OCI-LY7 (cell line): ENCODE measurements at regions not wholly inside any gene's neighbourhood (a gene's known extent, or its start where the extent isn't known, plus 50 kb on each side); places are given as distances from the start of the nearest gene placed in this dataset.

Experiments used
- BruUV-seq: library from RNA; stranded (reverse); fragments of 400-500 nt; replicated peaks from 2 replicates; lab custom pipeline; 2021; lab: Mats Ljungman, UMichigan
- CTCF ChIA-PET: fragments of 300-600 bp; sonication (Branson Sonifier 250); formaldehyde crosslinking; loops from one replicate; lab custom pipeline; 2022; ENCODE audit warnings: antibody characterized with exemption; ENCODE audit not compliant: unreplicated experiment; lab: Charles Lee
- POLR2A ChIA-PET: fragments of 300-600 bp; sonication (Branson Sonifier 250); formaldehyde crosslinking; loops from one replicate; lab custom pipeline; 2022; ENCODE audit warnings: antibody characterized with exemption; lab: Charles Lee
- DNase-seq: peaks from one replicate; pipeline ENCODE4 v3.0.0-alpha.2; 2015; ENCODE audit warnings: low spot score
- H2AFZ ChIP-seq: fragments of 200-600 bp; sonication (generic), shearing (Covaris generic); 2 replicates; pipeline ENCODE4 v1.6.1; 2014; ENCODE audit warnings: mild to moderate bottlenecking, antibody characterized with exemption, low read length, moderate library complexity
- H3K27ac ChIP-seq: fragments of 200-600 bp; sonication (generic); 2 replicates; pipeline ENCODE4 v1.5.1; 2014; ENCODE audit warnings: mixed run types, low read depth, mild to moderate bottlenecking, moderate library complexity, low read length, inconsistent platforms; ENCODE audit not compliant: poor library complexity, severe bottlenecking
- H3K36me3 ChIP-seq: fragments of 200-600 bp; sonication (generic); 2 replicates; pipeline ENCODE4 v1.6.1; 2014; ENCODE audit warnings: mild to moderate bottlenecking, antibody characterized with exemption, low read length, moderate library complexity, mixed read lengths; ENCODE audit not compliant: insufficient read depth
- H3K4me1 ChIP-seq: fragments of 200-600 bp; sonication (generic); 2 replicates; pipeline ENCODE4 v1.5.1; 2014; ENCODE audit warnings: mild to moderate bottlenecking, low read length; ENCODE audit not compliant: insufficient read depth, poor library complexity, severe bottlenecking
- H3K4me2 ChIP-seq: fragments of 200-600 bp; sonication (generic); 2 replicates; pipeline ENCODE4 v1.6.1; 2014; ENCODE audit warnings: mild to moderate bottlenecking, low read length
- H3K4me3 ChIP-seq: fragments of 200-600 bp; sonication (generic); 2 replicates; pipeline ENCODE4 v1.5.1; 2014; ENCODE audit warnings: mild to moderate bottlenecking, low read depth, low read length; ENCODE audit not compliant: poor library complexity, severe bottlenecking
- H3K79me2 ChIP-seq: fragments of 200-600 bp; sonication (generic); 2 replicates; pipeline ENCODE4 v1.6.1; 2016; ENCODE audit warnings: low read depth, mild to moderate bottlenecking, low read length, moderate library complexity, mixed read lengths; ENCODE audit not compliant: insufficient read depth
- H3K9me2 ChIP-seq: fragments of 200-600 bp; sonication (generic); 2 replicates; pipeline ENCODE4 v1.6.1; 2016; ENCODE audit warnings: mild to moderate bottlenecking, low read length, mixed read lengths; ENCODE audit not compliant: insufficient read depth
- H3K9me3 ChIP-seq: fragments of 200-600 bp; sonication (generic); 2 replicates; pipeline ENCODE4 v1.6.1; 2014; ENCODE audit warnings: mild to moderate bottlenecking, mixed run types, low read length, mixed read lengths
- H4K20me1 ChIP-seq: fragments of 200-600 bp; sonication (generic); 2 replicates; pipeline ENCODE4 v1.6.1; 2014; ENCODE audit warnings: mild to moderate bottlenecking, antibody characterized with exemption, low read length, moderate library complexity, mixed read lengths; ENCODE audit not compliant: insufficient read depth
- CTCF ChIP-seq: fragments of 200-600 bp; sonication (generic); conservative IDR thresholded peaks from 2 replicates; pipeline ENCODE4 v1.5.1; 2014; ENCODE audit warnings: mild to moderate bottlenecking, antibody characterized with exemption, low read length, moderate library complexity, mixed read lengths
- EZH2phosphoT487 ChIP-seq: fragments of 200-600 bp; sonication (generic); IDR thresholded peaks from 2 replicates; pipeline ENCODE4 v1.6.1; 2018; ENCODE audit warnings: low read depth, borderline replicate concordance, mild to moderate bottlenecking, mixed run types, antibody characterized with exemption, low read length, moderate library complexity, mixed read lengths
- intact Hi-C: fragments of 100-400 bp; cut with micrococcal nuclease; formaldehyde crosslinking; loops from one replicate; pipeline ENCODE4 v1.10.0; 2022; ENCODE audit not compliant: unreplicated experiment

- no peaks in the 10 kb centered on the region for H3K9me2 ChIP-seq
These were observed 155.8 kb upstream of the TAC1 start for GRCh38 chr7:97576043-97576442.

GRCh38 chr7:97578225-97578624 is 153.7 kb upstream of the TAC1 start:
- CTCF ChIA-PET: no interaction called here
- TF ChIP-seq CTCF (no peak), EZH2phosphoT487 (no peak)

More at GRCh38 chr7:97576043-97576442, 155.8 kb upstream of the TAC1 start:
- DNase-seq: no peak
- H3K4me1 ChIP-seq: no peaks in the 10 kb centered on the region
- H3K27ac ChIP-seq: no peak overlapping the region
- no peak overlapping the region for H3K4me2 ChIP-seq
- CTCF ChIA-PET: no interaction called here
- H4K20me1 ChIP-seq: no peaks in the 10 kb centered on the region
- POLR2A ChIA-PET: no interaction called here
- TF ChIP-seq CTCF: no peak
- no peak for TF ChIP-seq EZH2phosphoT487
- no peak overlapping the region for H3K4me3 ChIP-seq
- intact Hi-C loops: no loop called here
- no peak overlapping the region for H2AFZ ChIP-seq
- BruUV-seq: no TSS peak
- no peaks in the 10 kb centered on the region for H3K79me2 ChIP-seq
- H3K36me3 ChIP-seq: no peaks in the 10 kb centered on the region
- H3K9me3 ChIP-seq: no peaks in the 10 kb centered on the region

DNA sequence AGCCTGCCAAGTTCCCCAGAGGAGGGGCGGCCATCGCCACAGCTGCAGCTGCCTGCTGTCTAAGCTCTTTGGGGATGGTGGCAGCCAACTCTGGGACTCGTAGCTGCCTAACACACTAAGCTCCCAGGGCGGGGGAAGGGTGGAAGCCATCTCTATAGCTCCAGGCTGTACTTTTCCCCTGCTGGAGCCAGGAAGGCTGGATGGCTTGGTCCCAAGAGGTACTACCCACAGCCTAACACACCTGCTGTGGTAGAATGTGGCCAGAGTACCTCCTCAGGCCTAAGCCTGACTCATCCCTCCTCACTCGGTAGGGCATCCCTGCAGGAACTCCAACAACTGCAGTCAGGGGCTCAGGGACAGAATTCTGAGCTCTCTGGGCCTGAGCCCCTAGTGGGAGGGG is 151.7 kb upstream of the TAC1 start:
- Histone ChIP-seq H3K27ac (no peak overlapping the region), H4K20me1 (no peaks in the 10 kb centered on the region), H3K4me3 (no peak overlapping the region), H3K79me2 (no peaks in the 10 kb centered on the region), H3K4me2 (no peak overlapping the region), H3K4me1 (no peaks in the 10 kb centered on the region), H2AFZ (no peak overlapping the region), H3K9me2 (no peaks in the 10 kb centered on the region), H3K9me3 (no peaks in the 10 kb centered on the region), H3K36me3 (no peaks in the 10 kb centered on the region)
- ChIA-PET POLR2A (no interaction called here), CTCF (no interaction called here)
- BruUV-seq: no TSS peak
- TF ChIP-seq EZH2phosphoT487: no peak
- intact Hi-C loops: no loop called here
- no peak for DNase-seq

More at GRCh38 chr7:97578225-97578624, 153.7 kb upstream of the TAC1 start:
- no peaks in the 10 kb centered on the region for H3K4me1 ChIP-seq
- no peaks in the 10 kb centered on the region for H3K79me2 ChIP-seq
- no peak overlapping the region for H3K27ac ChIP-seq
- no peaks in the 10 kb centered on the region for H3K36me3 ChIP-seq
- intact Hi-C loops: no loop called here
- H3K9me2 ChIP-seq: no peaks in the 10 kb centered on the region
- no peak overlapping the region for H2AFZ ChIP-seq
- POLR2A ChIA-PET: no interaction called here
- DNase-seq: no peak
- BruUV-seq: no TSS peak
- no peak overlapping the region for H3K4me2 ChIP-seq
- no peak overlapping the region for H3K4me3 ChIP-seq
- H4K20me1 ChIP-seq: no peaks in the 10 kb centered on the region
- H3K9me3 ChIP-seq: no peaks in the 10 kb centered on the region
